Heart left ventricle (tissue), 13 donors: ENCODE measurements at regions not wholly inside any gene's neighbourhood (a gene's known extent, or its start where the extent isn't known, plus 50 kb on each side); places are given as distances from the start of the nearest gene placed in this dataset.

ENCODE experiments used
- CTCF ChIP-seq, 12 donors: fragments of 200-600 bp; sonication (generic) in 4 of 12; IDR thresholded peaks; one replicate each; pipeline versions ENCODE4 v1.5.0 to v1.8.0; 2018 to 2022; ENCODE audit warnings: antibody characterized with exemption in 12 of 12, mild to moderate bottlenecking in 5 of 12
- POLR2A ChIP-seq, 2 donors: fragments of 450-650 bp; IDR thresholded peaks; one replicate each; pipeline ENCODE4 v1.6.1; 2017; ENCODE audit warnings: antibody characterized with exemption in 2 of 2, mild to moderate bottlenecking in 2 of 2, moderate library complexity in 2 of 2
- donor health status: ischemic (EF 13 %, LVEDD 7.1; RV severe dilation, severe dysfunction).
- donor health status: DM: no; HTN: yes; CAD: no.
- donor health status: DM: no; HTN: no; CAD: no.
- donor health status: ischemic (EF 25% LVEDD 6.9; RV normal size, moderate dysfunction).
- donor health status: ischemic (EF 25% LVEDD 5.7; RV mildly dilated, moderate dysfunction).
- donor health status: ischemic (EF 35%, LVEDD 5.7; RV mildly dilated, moderate dysfunction).
- donor health status: nonischemic (EF 11% LVEDD 7.7; RV severe dilation, severe dysfunction).
- donor health status: DM: yes; HTN: yes; CAD: no.
- donor health status: PGD.
- donor health status: ischemic (EF 29% LVEDD 5.4; RV normal size, mild dysfunction).
- donor health status: nonischemic (EF 23%, LVEDD 6.1; RV moderate dilation, normal function).

GRCh38 chr11:37552284-37552683, 954.2 kb upstream of the RAG2 start:
- no peak for TF ChIP-seq CTCF (IDR thresholded peaks at IDR 0.05)
- no peak for TF ChIP-seq POLR2A (IDR thresholded peaks at IDR 0.05)
